GM12865 (cell line): ENCODE measurements at regions not wholly inside any gene's neighbourhood (a gene's known extent, or its start where the extent isn't known, plus 50 kb on each side); places are given as distances from the start of the nearest gene placed in this dataset.

Experiments
- DNase-seq: peaks from one replicate; pipeline ENCODE4 v3.0.0; 2010; ENCODE audit warnings: low read depth
- H3K4me3 ChIP-seq: 2 replicates; pipeline ENCODE4 v1.5.1; 2011; ENCODE audit warnings: mild to moderate bottlenecking, low read depth, low read length, control low read depth
- CTCF ChIP-seq: IDR thresholded peaks from 2 replicates; pipeline ENCODE4 v1.5.1; 2011; ENCODE audit warnings: low read length, control low read depth, low read depth, inconsistent platforms; ENCODE audit not compliant: insufficient read depth; ENCODE audit errors: missing control alignments

- no peak overlapping the region for H3K4me3 ChIP-seq
- TF ChIP-seq CTCF: no peak
- DNase-seq: no peak
Observed at GRCh38 chr5:4857761-4858160, 282.4 kb upstream of the ADAMTS16 start.

- H3K4me3 ChIP-seq: no peak overlapping the region
- no peak for DNase-seq
- TF ChIP-seq CTCF: no peak
Observed at GRCh38 chr5:4859500-4860235, 280.5 kb upstream of the ADAMTS16 start.

GRCh38 chr5:4860631-4861030 is 279.5 kb upstream of the ADAMTS16 start:
- DNase-seq: no peak
- H3K4me3 ChIP-seq: no peak overlapping the region
- TF ChIP-seq CTCF: no peak

- H3K4me3 ChIP-seq: no peak overlapping the region
- peak; percentile 36 for TF ChIP-seq CTCF
- DNase-seq: peak; percentile 47
Observed at GRCh38 chr5:4862500-4862899, 277.6 kb upstream of the ADAMTS16 start.

GRCh38 chr5:4866131-4866659 is 273.9 kb upstream of the ADAMTS16 start:
- no peak overlapping the region for H3K4me3 ChIP-seq
- no peak for TF ChIP-seq CTCF
- no peak for DNase-seq

GRCh38 chr5:4866817-4867216 is 273.3 kb upstream of the ADAMTS16 start:
- TF ChIP-seq CTCF: no peak

More at GRCh38 chr5:4866817-4867216, 273.3 kb upstream of the ADAMTS16 start:
- no peak for DNase-seq
- H3K4me3 ChIP-seq: no peak overlapping the region
